HG03439 (cell line): ENCODE measurements at regions not wholly inside any gene's neighbourhood (a gene's known extent, or its start where the extent isn't known, plus 50 kb on each side); places are given as distances from the start of the nearest gene placed in this dataset.
"Not testable (repeated sequence)": the region's sequence is repeated elsewhere in the genome, so short reads cannot be mapped to it uniquely, and the experiment has no call there.

ENCODE experiments used
- ATAC-seq: cut with Tn5 transposase; IDR thresholded peaks from one replicate; pipeline ENCODE4 v1.9.1; 2021; ENCODE audit warnings: mild to moderate bottlenecking, moderate library complexity; ENCODE audit not compliant: unreplicated experiment

DNA sequence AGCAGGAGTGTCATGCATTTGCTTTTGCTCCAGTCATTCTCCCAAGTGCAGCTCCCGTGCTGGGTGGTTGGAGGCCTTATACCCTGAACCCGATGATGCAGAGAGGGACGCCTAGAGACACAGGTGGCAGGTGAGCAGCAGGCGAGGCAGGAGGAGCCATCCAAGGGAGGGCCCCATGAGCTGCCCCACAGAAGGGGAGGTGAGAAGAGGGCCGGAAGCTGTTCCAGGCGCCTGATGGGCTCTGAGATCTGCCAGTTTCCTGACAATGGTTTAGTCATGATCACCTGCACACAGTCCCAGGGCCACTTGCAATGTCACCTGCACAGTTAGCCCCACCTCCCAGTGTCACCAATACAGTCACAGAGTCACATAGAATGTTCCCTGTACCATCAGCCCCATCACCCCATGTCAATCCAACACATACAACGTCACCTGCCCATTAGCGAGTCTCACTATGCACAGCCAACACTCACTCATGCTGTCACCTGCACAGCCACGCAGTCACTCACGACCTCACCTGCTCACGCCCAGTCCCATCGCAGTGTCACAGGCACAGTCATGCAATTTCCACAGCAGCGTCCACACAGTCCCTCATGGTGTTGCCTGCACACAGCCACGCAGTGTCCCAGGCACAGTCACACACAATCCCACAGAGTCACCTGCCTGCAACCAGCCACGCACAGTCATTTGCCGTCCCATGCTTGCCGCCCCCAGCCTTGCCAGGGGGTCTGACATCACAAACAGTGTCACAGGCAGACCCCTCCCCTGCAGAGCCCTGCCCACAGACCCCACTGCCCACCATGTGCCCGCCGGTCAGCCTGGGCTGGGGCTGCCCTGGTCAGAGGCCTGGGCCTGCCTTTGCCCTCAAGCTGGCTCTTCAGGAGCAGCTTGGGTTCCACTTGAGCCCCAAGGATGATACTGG lies 113.4 kb downstream of the LHX2 start:
- no peak for ATAC-seq

DNA sequence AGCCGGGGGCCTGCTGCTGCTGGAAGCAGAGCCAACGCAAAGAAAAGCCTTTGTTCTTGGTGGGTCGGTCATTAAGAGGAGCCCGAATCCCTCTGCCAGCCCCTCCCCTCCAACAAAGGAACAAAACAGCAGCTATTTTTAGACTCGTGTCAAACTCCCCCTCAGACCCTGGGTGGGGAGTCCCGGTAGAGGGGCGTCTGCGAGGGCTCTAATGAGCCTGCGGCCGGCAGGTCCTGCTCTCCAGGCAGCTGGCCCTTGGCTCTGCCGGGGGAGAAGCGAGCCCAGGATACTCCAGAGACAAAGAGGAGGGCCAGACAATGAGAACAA lies 114.0 kb downstream of the LHX2 start:
- no peak for ATAC-seq

DNA sequence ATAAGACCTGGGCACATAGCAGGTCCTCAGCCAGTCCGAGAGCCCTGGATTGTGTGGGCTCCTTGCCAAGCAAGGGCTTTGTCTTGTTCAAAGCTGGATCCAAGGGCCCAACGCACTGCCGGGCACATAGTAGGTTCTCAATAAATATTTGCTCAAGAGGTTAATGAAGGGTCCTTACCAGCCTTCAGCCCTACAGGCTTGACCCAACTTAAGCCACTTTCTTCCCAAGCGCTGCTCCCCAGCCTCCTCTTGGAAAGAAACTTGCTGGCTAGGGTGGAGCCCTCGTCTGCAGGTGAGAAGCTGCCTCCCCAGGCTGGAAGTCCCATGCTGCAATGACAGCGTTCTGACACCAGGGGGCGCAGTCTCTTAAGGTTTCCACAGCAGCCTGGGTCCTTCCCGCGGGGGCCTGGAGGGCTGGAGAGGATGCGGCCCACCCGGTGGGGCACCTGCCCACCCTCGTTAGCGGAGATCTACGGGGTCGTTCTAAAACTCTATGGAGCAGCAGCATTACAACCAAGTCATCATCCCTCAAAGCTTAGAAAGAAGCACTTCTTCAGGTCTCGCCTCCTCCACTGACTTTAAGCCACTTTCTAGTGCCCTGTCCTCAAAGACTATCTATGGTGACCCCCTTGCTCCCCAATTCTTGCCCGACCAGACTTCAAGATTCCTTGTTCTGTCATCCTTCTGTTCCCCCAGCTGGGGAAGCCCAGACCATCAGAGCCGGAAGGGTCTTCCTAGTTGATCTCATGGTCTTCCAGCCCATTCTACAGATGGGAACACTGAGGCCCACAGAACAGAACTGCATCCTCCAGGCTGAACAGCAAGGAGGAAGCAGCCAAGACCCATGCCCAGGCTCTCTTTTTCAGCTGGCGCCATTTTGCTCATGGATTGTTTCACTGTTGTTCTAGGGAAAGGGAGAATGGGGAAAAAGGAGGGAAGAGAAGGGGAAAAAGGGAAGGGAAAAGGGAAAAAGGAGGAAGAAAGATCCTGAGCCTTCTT lies 115.4 kb downstream of the LHX2 start:
- ATAC-seq = no peak

DNA sequence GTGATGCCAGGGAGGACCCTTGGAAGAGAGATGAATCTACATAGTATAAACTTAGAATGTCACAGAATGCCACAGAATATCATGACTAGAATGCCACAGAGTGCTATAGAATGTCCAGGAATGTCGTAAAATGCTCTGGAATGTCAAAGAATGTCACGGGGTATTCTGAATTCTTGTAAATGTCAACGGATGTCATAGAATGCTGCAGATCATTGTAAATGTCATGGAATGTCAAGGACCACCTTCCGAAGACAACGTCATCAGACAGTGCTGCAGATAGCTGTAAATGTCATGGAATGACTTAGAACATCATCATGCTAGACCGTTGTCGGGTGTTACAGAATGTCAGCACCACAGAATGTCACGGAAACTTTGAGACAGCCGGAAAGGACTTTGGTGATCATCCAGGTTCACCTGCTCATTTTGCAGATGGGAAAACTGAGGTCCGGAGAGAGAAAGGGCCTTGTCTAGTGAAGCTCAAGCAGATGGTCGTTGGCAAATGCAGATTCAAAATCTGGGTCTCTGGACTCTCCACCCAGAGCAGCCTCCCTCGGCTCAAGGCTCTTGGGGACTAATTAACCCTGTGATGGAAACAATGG lies 117.1 kb downstream of the LHX2 start:
- no peak for ATAC-seq

DNA sequence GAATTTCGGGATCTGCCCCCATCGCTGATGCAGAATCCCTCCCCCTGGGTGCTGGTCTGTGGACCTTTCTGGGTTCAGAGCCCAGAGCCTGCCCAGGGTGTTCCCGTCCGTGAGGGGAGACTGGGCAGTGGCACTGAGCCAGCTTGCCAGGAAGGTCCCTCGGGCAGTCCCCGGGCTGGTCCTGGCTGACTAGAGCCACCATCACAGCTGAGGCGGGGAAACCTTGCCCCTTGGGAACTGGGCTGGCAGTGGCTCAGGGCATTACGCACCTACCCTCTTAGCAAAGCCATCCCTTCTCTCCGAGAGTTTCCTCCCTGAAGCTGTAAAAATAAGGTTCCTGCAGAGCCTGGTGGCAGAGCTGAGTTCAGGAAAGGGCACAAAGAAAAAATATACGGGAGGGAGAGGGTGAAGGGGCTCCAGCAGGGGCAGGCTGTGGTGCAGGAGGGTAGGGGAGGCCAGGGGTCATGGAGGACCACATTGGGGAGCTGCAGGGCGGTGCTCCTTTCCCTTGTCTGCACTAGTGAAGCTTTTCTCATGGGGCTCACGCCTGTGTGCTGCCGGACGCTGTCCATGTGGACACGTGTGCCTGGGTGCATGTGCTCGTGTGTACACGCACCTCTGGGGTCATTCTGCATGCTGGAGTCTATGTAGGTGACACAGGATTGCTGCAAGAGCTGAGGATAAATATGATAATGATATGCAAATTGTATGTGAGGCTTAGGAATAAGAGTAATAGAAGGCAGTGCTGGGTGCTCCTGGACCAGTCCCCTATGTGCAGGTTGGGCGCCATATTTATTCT lies 118.9 kb downstream of the LHX2 start:
- no peak for ATAC-seq

DNA sequence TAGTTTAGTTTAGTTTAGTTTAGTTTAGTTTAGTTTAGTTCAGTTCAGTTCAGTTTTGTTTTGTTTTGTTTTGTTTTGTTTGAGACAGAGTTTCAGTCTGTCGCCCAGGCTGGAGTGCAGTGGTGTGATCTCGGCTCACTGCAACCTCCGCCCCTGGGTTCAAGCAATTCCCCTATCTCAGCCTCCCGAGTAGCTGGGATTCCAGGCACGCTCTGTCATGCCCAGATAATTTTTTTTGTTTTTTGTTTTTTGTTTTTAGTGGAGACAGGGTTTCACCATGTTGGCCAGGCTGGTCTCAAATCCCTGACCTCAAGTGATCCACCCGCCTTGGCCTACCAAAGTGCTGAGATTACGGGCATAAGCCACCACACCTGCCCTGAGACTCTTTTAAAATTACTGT lies 120.0 kb downstream of the LHX2 start:
- not testable (repeated sequence) for ATAC-seq

DNA sequence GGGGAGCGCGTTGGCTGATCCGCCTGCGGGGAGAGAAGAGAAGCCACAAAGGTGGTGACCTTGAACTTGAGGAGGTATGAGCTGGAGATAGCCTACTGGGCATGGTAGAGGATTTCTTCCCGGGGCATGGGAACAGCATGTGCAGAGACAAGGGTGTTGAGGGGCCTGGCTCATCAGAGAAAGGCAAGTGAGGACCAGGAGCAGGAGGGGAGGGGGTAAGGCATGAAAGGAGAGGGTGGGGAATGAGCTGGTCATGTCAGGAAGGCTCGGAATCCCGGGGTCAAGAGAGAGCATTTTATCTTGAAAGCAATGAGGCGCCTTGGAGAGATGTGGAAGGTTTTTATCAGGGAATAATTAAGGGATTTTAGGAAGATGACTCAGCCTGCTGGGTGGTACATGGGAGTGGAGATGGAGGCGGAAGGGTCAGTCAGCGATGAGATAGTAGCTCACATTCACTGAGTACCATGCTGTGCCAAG lies 121.1 kb downstream of the LHX2 start:
- ATAC-seq = no peak

DNA sequence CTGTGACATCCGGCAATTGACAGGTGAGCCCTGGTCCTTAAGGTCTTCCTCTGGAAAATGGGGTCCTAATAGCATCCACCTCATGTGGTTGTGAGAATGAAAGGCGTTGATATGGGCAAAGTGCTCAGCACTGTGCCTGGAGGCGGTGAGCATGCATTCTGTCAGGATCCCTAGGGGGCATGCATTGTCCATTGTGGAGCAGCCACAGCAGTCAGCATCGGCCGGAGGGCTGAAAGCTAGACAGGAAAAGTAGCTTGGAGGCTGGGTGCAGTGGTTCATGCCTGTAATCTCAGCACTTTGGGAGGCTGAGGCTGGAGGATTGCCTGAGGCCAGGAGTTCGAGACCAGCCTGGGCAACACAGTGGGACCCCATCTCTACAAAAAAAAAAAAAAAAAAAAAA lies 122.2 kb downstream of the LHX2 start:
- no peak for ATAC-seq

DNA sequence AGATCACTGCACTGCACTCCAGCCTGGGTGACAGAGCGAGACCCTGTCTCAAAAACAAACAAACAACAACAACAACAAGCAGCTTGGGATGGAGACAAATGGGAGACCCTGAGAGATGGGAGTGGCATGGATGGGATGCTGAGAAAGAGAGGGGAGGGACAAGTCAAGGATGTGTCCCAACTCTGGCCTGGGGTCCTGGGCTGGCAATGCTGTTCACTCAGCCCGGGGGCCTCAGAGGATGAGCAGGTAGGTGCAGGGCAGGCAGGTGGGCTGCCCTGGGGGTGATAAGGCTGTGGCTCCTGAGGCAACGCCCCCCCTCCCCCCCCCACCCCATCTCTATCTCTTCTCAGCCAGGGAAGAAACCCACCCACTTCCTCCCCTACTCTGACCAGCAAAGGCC lies 123.0 kb downstream of the LHX2 start:
- no peak for ATAC-seq

DNA sequence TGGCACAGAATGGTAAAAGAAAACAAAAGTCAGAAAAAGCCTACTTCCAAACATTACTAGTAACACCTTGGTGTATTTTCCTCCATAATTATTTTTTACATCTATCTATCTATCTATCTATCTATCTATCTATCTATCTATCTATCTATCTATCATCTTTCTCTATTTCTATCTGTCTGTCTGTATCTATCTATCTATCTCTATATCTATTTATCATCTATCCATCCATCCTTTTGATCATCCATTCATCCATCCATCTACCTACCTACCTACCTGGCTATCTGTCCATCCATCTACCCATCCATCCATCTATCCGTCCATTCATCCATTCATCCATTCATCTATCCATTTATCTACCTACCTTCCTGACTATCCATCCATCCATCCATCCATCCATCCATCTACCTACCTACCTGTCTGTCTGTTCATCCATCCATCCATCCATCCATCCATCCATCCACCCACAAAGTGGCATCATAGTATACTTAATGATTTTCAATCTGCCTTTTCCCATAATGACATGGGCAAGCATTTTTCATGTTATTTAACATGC lies 121.9 kb upstream of the NEK6 start:
- ATAC-seq = no peak

DNA sequence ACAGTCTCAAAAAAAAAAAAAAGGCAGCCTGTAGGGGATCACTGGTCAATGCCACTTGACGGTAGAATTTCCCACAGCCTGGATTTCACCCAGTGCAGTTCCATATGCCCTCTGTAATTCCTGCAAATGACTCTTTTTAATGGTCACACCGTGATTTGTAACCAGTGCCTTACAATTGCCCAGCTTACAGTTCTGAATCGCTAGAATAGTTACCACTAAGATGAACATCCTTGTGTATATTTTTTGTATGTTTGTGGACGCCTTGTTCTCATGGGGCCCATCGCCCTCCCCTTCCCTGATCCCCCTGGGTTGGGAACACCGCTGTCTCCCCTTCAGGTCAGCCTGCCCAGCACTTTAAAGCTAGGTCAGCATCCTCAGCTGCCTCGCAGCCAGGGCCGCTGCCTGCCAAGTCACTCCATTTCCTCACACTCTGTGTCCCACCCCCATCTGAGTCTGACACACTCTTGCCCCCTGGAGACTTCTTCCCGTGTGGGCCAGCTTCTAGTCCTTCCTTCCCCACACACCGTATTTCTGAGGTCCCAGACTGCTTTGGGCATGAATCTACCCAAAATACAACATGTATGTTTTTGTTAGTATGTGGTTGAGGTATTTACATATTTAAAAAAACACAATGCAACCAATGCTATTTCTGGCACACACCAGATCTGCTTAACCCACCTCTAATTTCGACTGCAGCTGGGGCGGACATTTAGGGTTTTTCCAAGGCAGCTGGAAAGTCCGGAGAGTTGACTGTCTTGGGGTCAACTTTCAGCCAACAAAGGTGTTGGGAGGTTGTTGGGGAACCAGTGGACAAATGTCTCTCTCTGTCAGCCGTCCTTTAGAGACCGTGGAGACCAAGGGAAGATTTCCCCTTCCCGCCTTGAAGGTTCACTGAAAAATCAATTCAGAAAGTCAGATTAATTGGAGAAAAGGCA lies 120.5 kb upstream of the NEK6 start:
- ATAC-seq = peak; percentile 90

DNA sequence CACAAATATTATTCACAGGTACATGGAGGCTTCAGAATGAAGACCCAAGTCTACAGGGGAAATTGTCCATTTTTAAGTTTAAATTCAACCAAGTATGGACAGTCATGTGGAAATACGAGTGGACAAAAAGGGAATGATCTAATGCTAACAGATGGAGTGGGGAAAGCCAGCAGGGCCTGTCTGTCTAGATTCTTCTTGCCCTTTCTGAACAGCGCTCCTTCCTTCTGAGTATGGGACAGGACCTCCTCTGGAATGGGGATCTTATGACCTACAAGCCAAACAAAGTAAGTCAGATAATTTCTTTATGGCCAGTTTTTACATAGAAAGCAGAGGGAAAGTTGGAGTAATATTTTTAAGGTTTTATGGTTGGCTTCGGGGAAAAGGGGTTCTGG lies 119.8 kb upstream of the NEK6 start:
- no peak for ATAC-seq

DNA sequence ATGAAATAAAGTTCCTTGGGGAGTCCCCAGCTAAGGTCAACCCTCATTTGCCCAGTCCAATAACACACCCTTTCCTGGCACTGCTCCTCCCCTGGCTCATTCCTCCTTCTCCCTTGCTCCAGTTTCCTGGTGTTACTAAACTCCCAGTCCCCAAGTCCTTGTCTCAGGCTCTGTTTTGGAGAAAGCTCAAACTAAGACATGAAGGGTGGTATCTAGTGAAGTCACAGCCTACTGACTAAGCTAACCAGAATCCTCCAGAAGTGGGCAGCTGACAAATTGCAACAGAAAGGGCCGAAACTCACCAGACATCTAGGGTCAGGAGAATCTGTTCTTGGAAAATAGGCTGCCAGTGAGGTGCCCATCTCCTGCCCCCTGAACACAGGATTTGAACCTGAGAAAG lies 118.7 kb upstream of the NEK6 start:
- ATAC-seq = no peak

DNA sequence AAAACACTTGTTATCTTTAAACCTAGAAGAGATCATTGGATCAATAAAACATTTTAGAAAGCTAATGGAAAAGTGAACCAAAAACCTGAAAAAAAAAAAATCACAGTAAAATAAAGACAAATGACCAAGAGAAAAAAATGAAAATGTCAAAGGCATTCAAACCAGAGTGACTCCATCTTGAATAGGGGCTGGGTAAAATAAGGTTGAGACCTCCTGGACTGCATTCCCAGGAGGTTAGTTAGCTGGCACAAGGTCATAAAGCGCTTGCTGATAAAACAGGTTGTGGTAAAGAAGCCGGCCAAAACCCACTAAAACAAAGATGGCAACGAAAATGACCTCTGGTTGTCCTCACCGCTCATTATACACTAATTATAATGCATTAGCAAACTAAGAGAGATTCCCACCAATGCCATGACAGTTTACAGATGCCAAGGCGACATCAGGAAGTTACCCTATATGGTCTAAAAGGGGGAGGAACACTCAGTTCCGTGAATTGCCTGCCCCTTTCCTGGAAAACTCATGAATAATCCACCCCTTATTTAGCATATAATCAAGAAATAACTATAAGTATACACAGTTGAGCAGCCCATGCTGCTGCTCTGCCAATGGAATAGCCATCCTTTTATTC lies 116.7 kb upstream of the NEK6 start:
- no peak for ATAC-seq

DNA sequence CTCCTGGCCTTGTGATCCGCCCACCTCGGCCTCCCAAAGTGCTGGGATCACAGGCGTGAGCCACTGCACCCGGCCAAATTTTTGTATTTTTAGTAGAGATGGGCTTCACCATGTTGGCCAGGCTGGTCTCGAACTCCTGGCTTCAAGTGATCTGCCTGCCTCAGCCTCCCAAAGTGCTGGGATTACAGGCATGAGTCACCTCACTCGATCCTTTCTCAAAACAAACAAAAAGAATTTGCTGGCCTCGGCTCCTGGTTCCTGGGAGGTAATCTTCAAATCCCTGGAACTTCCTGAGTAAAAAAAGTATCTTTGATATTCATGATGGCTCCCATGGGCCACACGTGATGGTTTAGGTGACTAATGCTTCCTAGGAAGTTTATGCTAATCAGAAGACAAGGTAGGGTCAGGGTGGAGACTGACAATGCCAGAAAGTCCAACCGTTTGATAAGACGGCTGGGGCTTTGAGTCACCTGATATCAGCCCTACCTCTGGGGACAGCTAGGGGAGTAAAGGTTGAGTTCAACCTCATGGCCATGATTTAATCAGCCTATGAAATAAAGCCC lies 113.1 kb upstream of the NEK6 start:
- ATAC-seq = not testable (repeated sequence)

DNA sequence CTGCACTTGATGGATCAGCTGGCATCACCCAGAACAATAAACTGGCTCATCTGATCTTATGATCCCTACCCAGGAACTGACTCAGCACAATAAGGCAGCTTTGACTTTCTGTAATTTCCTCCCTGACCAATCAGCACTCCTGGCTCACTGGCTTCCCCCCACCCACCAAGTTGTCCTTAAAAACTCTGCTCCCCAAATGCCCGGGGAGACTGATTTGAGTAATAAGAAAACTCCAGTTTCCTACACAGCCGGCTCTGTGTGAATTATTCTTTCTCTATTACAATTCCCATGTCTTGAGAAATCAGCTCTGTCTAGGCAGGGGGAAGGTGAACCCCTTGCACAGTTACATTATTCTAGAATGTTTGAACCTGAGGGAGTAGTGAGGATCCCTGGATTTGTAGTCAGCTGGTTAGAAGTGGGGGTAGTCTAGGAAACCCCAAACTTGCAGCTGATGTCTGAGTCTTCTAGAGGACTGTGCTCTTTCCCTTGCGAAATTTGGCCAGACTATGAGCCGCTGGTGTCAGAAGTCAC lies 111.7 kb upstream of the NEK6 start:
- no peak for ATAC-seq

DNA sequence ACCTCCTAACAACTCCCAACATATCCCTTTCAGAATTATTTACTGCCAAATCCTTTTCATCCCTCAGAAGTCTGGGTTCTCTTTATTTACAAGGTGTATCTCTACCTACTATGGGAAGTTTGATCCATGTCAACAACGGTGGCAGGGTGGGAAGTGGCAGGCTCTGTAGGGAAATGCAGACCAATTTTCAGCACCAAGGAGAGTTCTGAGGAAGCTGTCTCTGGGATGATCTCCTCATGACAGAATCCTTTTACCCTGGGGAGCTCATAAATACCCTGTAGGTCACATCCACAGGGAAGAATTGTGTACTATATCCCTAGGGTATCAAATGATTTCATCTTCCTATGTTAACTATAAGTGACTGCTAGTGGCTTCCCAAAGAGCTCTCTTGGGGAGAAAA lies 107.8 kb upstream of the NEK6 start:
- no peak for ATAC-seq

DNA sequence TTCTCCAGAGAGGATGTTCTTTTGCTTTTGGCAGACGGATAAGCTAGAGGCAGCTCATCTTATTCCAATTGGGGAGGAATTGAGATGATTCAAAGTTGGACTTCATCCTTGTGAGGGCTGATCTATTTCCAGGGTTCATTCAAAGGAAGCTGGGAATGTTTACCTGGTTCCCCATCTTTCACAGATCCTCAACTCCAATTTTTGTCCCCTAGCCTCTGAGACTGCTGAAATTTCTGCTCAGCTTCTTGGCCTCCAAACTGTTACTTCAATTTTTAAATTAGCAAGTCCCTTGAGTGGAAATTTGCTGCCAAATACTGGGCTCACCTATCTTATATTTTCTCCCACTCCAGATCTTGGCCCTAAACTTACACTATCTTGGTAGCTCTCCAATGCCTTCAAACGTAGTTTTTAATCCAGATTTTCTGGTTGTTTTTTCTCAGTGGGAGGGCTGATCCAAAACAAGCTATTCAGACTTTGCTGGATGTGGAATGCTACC lies 93.9 kb upstream of the NEK6 start:
- no peak for ATAC-seq
